ENCODE measurements at regions not wholly inside any gene's neighbourhood (a gene's known extent, or its start where the extent isn't known, plus 50 kb on each side); places are given as distances from the start of the nearest gene placed in this dataset.

GRCh38 chr2:129006901-129007300 is 688.2 kb upstream of the HS6ST1 start:
- TF ChIP-seq, protein P1, sequence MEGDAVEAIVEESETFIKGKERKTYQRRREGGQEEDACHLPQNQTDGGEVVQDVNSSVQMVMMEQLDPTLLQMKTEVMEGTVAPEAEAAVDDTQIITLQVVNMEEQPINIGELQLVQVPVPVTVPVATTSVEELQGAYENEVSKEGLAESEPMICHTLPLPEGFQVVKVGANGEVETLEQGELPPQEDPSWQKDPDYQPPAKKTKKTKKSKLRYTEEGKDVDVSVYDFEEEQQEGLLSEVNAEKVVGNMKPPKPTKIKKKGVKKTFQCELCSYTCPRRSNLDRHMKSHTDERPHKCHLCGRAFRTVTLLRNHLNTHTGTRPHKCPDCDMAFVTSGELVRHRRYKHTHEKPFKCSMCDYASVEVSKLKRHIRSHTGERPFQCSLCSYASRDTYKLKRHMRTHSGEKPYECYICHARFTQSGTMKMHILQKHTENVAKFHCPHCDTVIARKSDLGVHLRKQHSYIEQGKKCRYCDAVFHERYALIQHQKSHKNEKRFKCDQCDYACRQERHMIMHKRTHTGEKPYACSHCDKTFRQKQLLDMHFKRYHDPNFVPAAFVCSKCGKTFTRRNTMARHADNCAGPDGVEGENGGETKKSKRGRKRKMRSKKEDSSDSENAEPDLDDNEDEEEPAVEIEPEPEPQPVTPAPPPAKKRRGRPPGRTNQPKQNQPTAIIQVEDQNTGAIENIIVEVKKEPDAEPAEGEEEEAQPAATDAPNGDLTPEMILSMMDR (IDR thresholded peaks at IDR 0.05 in 4 of 5, conservative IDR thresholded peaks at IDR 0.05 in 1 of 5): no peak
- TF ChIP-seq POLR2A (IDR thresholded peaks at IDR 0.05): no peak
